ENCODE measurements at regions not wholly inside any gene's neighbourhood (a gene's known extent, or its start where the extent isn't known, plus 50 kb on each side); places are given as distances from the start of the nearest gene placed in this dataset.

GRCh38 chr2:143946436-143947391, 573.2 kb downstream of the ZEB2 start:
- TF ChIP-seq CTCF (IDR thresholded peaks at IDR 0.05) (no peak), POLR2A (IDR thresholded peaks at IDR 0.05) (no peak)
